Panc1 (cell line): ENCODE measurements at regions not wholly inside any gene's neighbourhood (a gene's known extent, or its start where the extent isn't known, plus 50 kb on each side); places are given as distances from the start of the nearest gene placed in this dataset.

Source experiments
- ATAC-seq: fragments of 200-7000 bp; cut with Tn5 transposase; 2 replicates; pipeline ENCODE4 v1.9.1; 2020; ENCODE audit warnings: mild to moderate bottlenecking, moderate library complexity
- BruUV-seq: library from RNA; stranded (reverse); fragments of 400-500 nt; replicated peaks from 2 replicates; lab custom pipeline; 2021; lab: Mats Ljungman, UMichigan
- CTCF ChIA-PET: fragments of 300-600 bp; sonication (Branson Sonifier 250); formaldehyde crosslinking; loops from one replicate; lab custom pipeline; 2022; ENCODE audit warnings: antibody characterized with exemption; lab: Charles Lee
- POLR2A ChIA-PET: fragments of 300-600 bp; sonication (Branson Sonifier 250); formaldehyde crosslinking; loops from one replicate; lab custom pipeline; 2022; ENCODE audit warnings: antibody characterized with exemption; lab: Charles Lee
- DNase-seq: peaks from one replicate; pipeline ENCODE4 v3.0.0-alpha.2; 2010; ENCODE audit warnings: low read depth, low spot score
- H3K27ac ChIP-seq: 2 replicates; pipeline ENCODE4 v1.5.1; 2011; ENCODE audit warnings: mild to moderate bottlenecking, low read length, inconsistent platforms
- H3K27me3 ChIP-seq: fragments of 200-500 bp; sonication (Bioruptor generic); 2 replicates; pipeline ENCODE4 v1.6.0; 2014; ENCODE audit warnings: low read length, inconsistent platforms; ENCODE audit not compliant: control insufficient read depth, insufficient read depth
- H3K36me3 ChIP-seq: fragments of 200-500 bp; sonication (Bioruptor generic); 2 replicates; pipeline ENCODE4 v1.5.1; 2014; ENCODE audit warnings: inconsistent platforms, mild to moderate bottlenecking, low read length, moderate library complexity; ENCODE audit not compliant: control insufficient read depth, insufficient read depth
- H3K4me1 ChIP-seq: 2 replicates; pipeline ENCODE4 v1.5.1; 2011; ENCODE audit warnings: inconsistent platforms, mild to moderate bottlenecking, low read length, moderate library complexity; ENCODE audit not compliant: control insufficient read depth, insufficient read depth
- H3K4me3 ChIP-seq, 2 experiments: 2 replicates each; pipeline ENCODE4 v1.5.1; 2011 to 2012; ENCODE audit warnings: low read depth in 2 of 2, low read length in 2 of 2, mild to moderate bottlenecking in 2 of 2, inconsistent platforms in 1 of 2, moderate library complexity in 1 of 2
- H3K9me3 ChIP-seq: fragments of 200-500 bp; sonication (Bioruptor generic); 2 replicates; pipeline ENCODE4 v1.5.1; 2014; ENCODE audit warnings: low read depth, mild to moderate bottlenecking, inconsistent platforms, low read length, moderate library complexity; ENCODE audit not compliant: control insufficient read depth, insufficient read depth
- POLR2AphosphoS5 ChIP-seq: IDR thresholded peaks from 2 replicates; pipeline ENCODE4 v1.6.1; 2012; ENCODE audit warnings: mild to moderate bottlenecking, low read depth, low read length, moderate library complexity
- SIN3A ChIP-seq: IDR thresholded peaks from 2 replicates; pipeline ENCODE4 v1.6.1; 2012; ENCODE audit warnings: low read depth, mild to moderate bottlenecking, low read length, moderate library complexity, borderline replicate concordance; ENCODE audit not compliant: insufficient read depth
- TCF7L2 ChIP-seq: IDR thresholded peaks from 2 replicates; pipeline ENCODE4 v1.6.1; 2011; ENCODE audit warnings: mild to moderate bottlenecking, low read depth, low read length, inconsistent platforms
- in situ Hi-C: cut with HindIII; loops from 2 replicates; pipeline ENCODE4 v1.10.0; 2016; ENCODE audit warnings: low sequenced_read_pairs, low pct_unique_long_range_greater_than_20kb
- intact Hi-C: fragments of 100-400 bp; cut with micrococcal nuclease; formaldehyde crosslinking; loops from one replicate; pipeline ENCODE4 v1.10.0; 2022; ENCODE audit not compliant: unreplicated experiment
- TF ChIP-seq, protein P1 (sequence below), 2 experiments: IDR thresholded peaks; 2 replicates each; pipeline ENCODE4 v1.6.1; 2011 to 2012; ENCODE audit warnings: low read depth in 2 of 2, control low read depth in 1 of 2, low read length in 1 of 2, mild to moderate bottlenecking in 1 of 2, moderate library complexity in 1 of 2; ENCODE audit not compliant: insufficient read depth in 1 of 2
- TF ChIP-seq, protein P2 (sequence below): fragments of 450-650 bp; IDR thresholded peaks from 2 replicates; pipeline ENCODE4 v1.5.1; 2017; ENCODE audit warnings: mild to moderate bottlenecking

DNA sequence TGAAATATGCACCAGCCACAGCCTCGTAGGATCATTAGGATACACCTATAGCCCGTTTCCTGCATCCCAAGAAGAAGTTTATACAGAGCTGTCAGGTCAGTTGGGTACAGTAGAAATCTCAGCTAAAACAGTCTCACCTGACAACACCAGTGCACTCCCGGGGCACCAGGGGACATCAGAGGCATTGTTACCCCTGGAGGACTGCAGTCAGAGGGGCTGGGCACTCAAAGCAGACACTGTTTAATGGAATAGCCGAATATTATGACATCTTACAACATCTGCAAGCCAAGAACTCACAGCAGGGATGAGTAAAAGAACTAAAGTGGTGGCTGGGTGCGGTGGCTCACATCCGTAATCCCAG is 93.0 kb upstream of the ID2 start:
- POLR2A ChIA-PET = no interaction called here
- in situ Hi-C loops = no loop called here
- ATAC-seq = no peak

DNA sequence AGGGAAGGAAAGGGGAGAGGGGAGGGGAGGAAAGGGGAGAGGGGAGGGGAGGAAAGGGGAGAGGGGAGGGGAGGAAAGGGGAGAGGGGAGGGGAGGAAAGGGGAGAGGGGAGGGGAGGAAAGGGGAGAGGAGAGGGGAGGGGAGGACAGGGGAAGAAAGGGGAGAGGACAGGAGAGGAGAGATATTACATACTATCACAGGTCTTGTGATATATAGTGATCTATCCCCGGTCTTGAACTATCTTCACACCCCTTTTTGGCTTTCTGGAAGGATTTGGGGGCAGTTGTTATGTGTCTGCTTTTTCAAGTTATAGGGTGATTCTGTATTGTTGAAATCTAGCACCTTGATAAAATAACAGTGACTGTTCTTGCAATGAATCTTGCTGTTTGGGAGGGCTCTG is 92.1 kb upstream of the ID2 start:
- ATAC-seq (no peak), DNase-seq (no peak)
- ChIA-PET CTCF (no interaction called here), POLR2A (no interaction called here)
- intact Hi-C loops = no loop called here
- Histone ChIP-seq H3K4me3 (no peak overlapping the region), H3K27me3 (no peaks in the 10 kb centered on the region), H3K4me1 (no peaks in the 10 kb centered on the region), H3K36me3 (no peaks in the 10 kb centered on the region), H3K27ac (no peak overlapping the region), H3K9me3 (no peaks in the 10 kb centered on the region)
- BruUV-seq = no TSS peak
- in situ Hi-C loops = no loop called here
- TF ChIP-seq TCF7L2 (no peak), SIN3A (no peak), POLR2AphosphoS5 (no peak)
- TF ChIP-seq, protein P1, sequence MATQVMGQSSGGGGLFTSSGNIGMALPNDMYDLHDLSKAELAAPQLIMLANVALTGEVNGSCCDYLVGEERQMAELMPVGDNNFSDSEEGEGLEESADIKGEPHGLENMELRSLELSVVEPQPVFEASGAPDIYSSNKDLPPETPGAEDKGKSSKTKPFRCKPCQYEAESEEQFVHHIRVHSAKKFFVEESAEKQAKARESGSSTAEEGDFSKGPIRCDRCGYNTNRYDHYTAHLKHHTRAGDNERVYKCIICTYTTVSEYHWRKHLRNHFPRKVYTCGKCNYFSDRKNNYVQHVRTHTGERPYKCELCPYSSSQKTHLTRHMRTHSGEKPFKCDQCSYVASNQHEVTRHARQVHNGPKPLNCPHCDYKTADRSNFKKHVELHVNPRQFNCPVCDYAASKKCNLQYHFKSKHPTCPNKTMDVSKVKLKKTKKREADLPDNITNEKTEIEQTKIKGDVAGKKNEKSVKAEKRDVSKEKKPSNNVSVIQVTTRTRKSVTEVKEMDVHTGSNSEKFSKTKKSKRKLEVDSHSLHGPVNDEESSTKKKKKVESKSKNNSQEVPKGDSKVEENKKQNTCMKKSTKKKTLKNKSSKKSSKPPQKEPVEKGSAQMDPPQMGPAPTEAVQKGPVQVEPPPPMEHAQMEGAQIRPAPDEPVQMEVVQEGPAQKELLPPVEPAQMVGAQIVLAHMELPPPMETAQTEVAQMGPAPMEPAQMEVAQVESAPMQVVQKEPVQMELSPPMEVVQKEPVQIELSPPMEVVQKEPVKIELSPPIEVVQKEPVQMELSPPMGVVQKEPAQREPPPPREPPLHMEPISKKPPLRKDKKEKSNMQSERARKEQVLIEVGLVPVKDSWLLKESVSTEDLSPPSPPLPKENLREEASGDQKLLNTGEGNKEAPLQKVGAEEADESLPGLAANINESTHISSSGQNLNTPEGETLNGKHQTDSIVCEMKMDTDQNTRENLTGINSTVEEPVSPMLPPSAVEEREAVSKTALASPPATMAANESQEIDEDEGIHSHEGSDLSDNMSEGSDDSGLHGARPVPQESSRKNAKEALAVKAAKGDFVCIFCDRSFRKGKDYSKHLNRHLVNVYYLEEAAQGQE (IDR thresholded peaks at IDR 0.05; ENCODE audit: insufficient read depth in 1 of 2, low read depth in 2 of 2, low read length in 1 of 2) = no peak
- TF ChIP-seq, protein P2, sequence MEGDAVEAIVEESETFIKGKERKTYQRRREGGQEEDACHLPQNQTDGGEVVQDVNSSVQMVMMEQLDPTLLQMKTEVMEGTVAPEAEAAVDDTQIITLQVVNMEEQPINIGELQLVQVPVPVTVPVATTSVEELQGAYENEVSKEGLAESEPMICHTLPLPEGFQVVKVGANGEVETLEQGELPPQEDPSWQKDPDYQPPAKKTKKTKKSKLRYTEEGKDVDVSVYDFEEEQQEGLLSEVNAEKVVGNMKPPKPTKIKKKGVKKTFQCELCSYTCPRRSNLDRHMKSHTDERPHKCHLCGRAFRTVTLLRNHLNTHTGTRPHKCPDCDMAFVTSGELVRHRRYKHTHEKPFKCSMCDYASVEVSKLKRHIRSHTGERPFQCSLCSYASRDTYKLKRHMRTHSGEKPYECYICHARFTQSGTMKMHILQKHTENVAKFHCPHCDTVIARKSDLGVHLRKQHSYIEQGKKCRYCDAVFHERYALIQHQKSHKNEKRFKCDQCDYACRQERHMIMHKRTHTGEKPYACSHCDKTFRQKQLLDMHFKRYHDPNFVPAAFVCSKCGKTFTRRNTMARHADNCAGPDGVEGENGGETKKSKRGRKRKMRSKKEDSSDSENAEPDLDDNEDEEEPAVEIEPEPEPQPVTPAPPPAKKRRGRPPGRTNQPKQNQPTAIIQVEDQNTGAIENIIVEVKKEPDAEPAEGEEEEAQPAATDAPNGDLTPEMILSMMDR = no peak

More for the DNA sequence above, 93.0 kb upstream of the ID2 start:
- Histone ChIP-seq H3K4me1 (0 out of 2 replicates have a peak, but pooled peaks cover 2% of the 10 kb centered on the region), H3K4me3 (no peak overlapping the region), H3K27ac (no peak overlapping the region), H3K36me3 (no peaks in the 10 kb centered on the region), H3K27me3 (no peaks in the 10 kb centered on the region), H3K9me3 (no peaks in the 10 kb centered on the region)
- CTCF ChIA-PET = no interaction called here
- BruUV-seq = no TSS peak
- intact Hi-C loops = no loop called here
- DNase-seq = no peak
- TF ChIP-seq SIN3A (no peak), TCF7L2 (no peak), POLR2AphosphoS5 (no peak)
- TF ChIP-seq, protein P2 = no peak
- TF ChIP-seq, protein P1 (IDR thresholded peaks at IDR 0.05; ENCODE audit: insufficient read depth in 1 of 2, low read depth in 2 of 2, low read length in 1 of 2) = no peak
